NCI-H524 treated with DMSO at 0.1 percent for 48 hours (cell line): ENCODE measurements at regions not wholly inside any gene's neighbourhood (a gene's known extent, or its start where the extent isn't known, plus 50 kb on each side); places are given as distances from the start of the nearest gene placed in this dataset.
"Not testable (repeated sequence)": the region's sequence is repeated elsewhere in the genome, so short reads cannot be mapped to it uniquely, and the experiment has no call there.

Source experiments
- DNase-seq: peaks from one replicate; lab custom pipeline; 2025; lab: John Stamatoyannopoulos, UW

- no peak for DNase-seq
These were observed 146.6 kb upstream of the DGKB start for GRCh38 chr7:15049157-15049556.

GRCh38 chr7:15046861-15047260, 144.3 kb upstream of the DGKB start:
- no peak for DNase-seq

- DNase-seq = no peak
These were observed 141.4 kb upstream of the DGKB start for GRCh38 chr7:15043931-15044330.

- no peak for DNase-seq
These were observed 139.9 kb upstream of the DGKB start for GRCh38 chr7:15042285-15043065.

- DNase-seq = no peak
These were observed 138.7 kb upstream of the DGKB start for GRCh38 chr7:15041226-15041625.

GRCh38 chr7:15035814-15036213, 133.3 kb upstream of the DGKB start:
- DNase-seq = no peak

GRCh38 chr7:15033039-15033438, 130.5 kb upstream of the DGKB start:
- no peak for DNase-seq

- no peak for DNase-seq
These were observed 116.4 kb upstream of the DGKB start for GRCh38 chr7:15018981-15019380.

GRCh38 chr7:15016766-15017165, 114.2 kb upstream of the DGKB start:
- DNase-seq = no peak

GRCh38 chr7:15016315-15016667, 113.7 kb upstream of the DGKB start:
- DNase-seq = no peak

- DNase-seq = peak; percentile 16
These were observed 113.2 kb upstream of the DGKB start for GRCh38 chr7:15015545-15016314.

GRCh38 chr7:15012135-15012534, 109.6 kb upstream of the DGKB start:
- no peak for DNase-seq

- DNase-seq = no peak
These were observed 108.7 kb upstream of the DGKB start for GRCh38 chr7:15011289-15011688.

GRCh38 chr7:15007507-15007906, 105.0 kb upstream of the DGKB start:
- DNase-seq = peak; percentile 30

- no peak for DNase-seq
These were observed 103.1 kb upstream of the DGKB start for GRCh38 chr7:15005672-15006071.

- no peak for DNase-seq
These were observed 97.6 kb upstream of the DGKB start for GRCh38 chr7:15000157-15000556.

- no peak for DNase-seq
These were observed 96.8 kb upstream of the DGKB start for GRCh38 chr7:14999331-14999730.

GRCh38 chr7:14995774-14996173, 93.2 kb upstream of the DGKB start:
- DNase-seq = no peak

GRCh38 chr7:14988941-14989340, 86.4 kb upstream of the DGKB start:
- no peak for DNase-seq

GRCh38 chr7:14978687-14979086, 76.1 kb upstream of the DGKB start:
- DNase-seq = no peak

- no peak for DNase-seq
These were observed 72.1 kb upstream of the DGKB start for GRCh38 chr7:14974688-14975087.

- DNase-seq = no peak
These were observed 71.3 kb upstream of the DGKB start for GRCh38 chr7:14973712-14974428.

- not testable (repeated sequence) for DNase-seq
These were observed 69.1 kb upstream of the DGKB start for GRCh38 chr7:14971678-14972077.
